A549 (cell line): ENCODE measurements at regions not wholly inside any gene's neighbourhood (a gene's known extent, or its start where the extent isn't known, plus 50 kb on each side); places are given as distances from the start of the nearest gene placed in this dataset.

Source experiments
- ATAC-seq, 2 experiments: fragments of 200-7000 bp in 1 of 2; fragments of >200 bp in 1 of 2; cut with Nextera tagmentation in 1 of 2; cut with Tn5 transposase in 1 of 2; 3 replicates each; pipeline versions ENCODE4 v1.8.0 to v1.9.1; 2018 to 2020; ENCODE audit warnings: mild to moderate bottlenecking in 1 of 2, moderate library complexity in 1 of 2
- CTCF ChIA-PET: fragments of 300-600 bp; sonication (Branson Sonifier 250); formaldehyde crosslinking; extraction: SDS; loops from one replicate; lab custom pipeline; 2021; ENCODE audit warnings: antibody characterized with exemption, inconsistent platforms; lab: Yijun Ruan, JAX
- POLR2A ChIA-PET: fragments of 350-600 bp; formaldehyde crosslinking; extraction: SDS; loops from one replicate; lab custom pipeline; 2021; ENCODE audit warnings: antibody characterized with exemption, inconsistent platforms; lab: Yijun Ruan, JAX
- DNase-seq, 2 experiments: peaks; one replicate each; pipeline versions ENCODE4 v3.0.0 to v3.0.0-alpha.2; 2011 to 2016; ENCODE audit warnings: low read depth in 1 of 2, low spot score in 1 of 2
- FAIRE-seq: peaks from 2 replicates; lab custom pipeline; 2011; peaks lifted over from hg19 to GRCh38; lab: Jason Lieb, UNC
- H3K27ac ChIP-seq, 2 experiments: fragments of >200 bp; sonication (Bioruptor Twin); formaldehyde crosslinking; 3 replicates each; pipeline ENCODE4 v1.5.1; 2016 to 2017
- H3K4me1 ChIP-seq: fragments of >200 bp; sonication (Bioruptor Twin); formaldehyde crosslinking; 3 replicates; pipeline ENCODE4 v1.6.1; 2016
- H3K4me2 ChIP-seq: fragments of >200 bp; sonication (Bioruptor Twin); formaldehyde crosslinking; 3 replicates; pipeline ENCODE4 v1.6.1; 2016
- H3K4me3 ChIP-seq: fragments of >200 bp; sonication (Bioruptor Twin); formaldehyde crosslinking; 3 replicates; pipeline ENCODE4 v1.5.1; 2016
- H3K9me3 ChIP-seq: fragments of >200 bp; sonication (Bioruptor Twin); formaldehyde crosslinking; 3 replicates; pipeline ENCODE4 v1.6.1; 2016
- BHLHE40 ChIP-seq: IDR thresholded peaks from 2 replicates; pipeline ENCODE4 v1.6.1; 2012; ENCODE audit warnings: low read depth, low read length, inconsistent platforms
- CBX2 ChIP-seq: fragments of 200-600 bp; sonication (generic); IDR thresholded peaks from 2 replicates; pipeline ENCODE4 v1.6.1; 2016; ENCODE audit warnings: low read depth, mild to moderate bottlenecking, borderline replicate concordance
- CBX8 ChIP-seq: fragments of 200-600 bp; sonication (generic); IDR thresholded peaks from 2 replicates; pipeline ENCODE4 v1.6.1; 2016
- CEBPB ChIP-seq, 2 experiments: fragments of >200 bp in 1 of 2; sonication (Bioruptor Twin) in 1 of 2; formaldehyde crosslinking in 1 of 2; IDR thresholded peaks; 2 replicates each; pipeline ENCODE4 v1.6.1; 2012 to 2016
- CHD2 ChIP-seq: fragments of 150-350 bp; IDR thresholded peaks from 2 replicates; pipeline ENCODE4 v1.6.1; 2014; ENCODE audit warnings: low read length; ENCODE audit not compliant: partially characterized antibody
- EHF ChIP-seq: fragments of 250-450 bp; sonication (Bioruptor Pico); IDR thresholded peaks from 2 replicates; pipeline ENCODE4 v1.5.0; 2020; ENCODE audit warnings: mild to moderate bottlenecking
- EHMT2 ChIP-seq: fragments of 200-600 bp; sonication (generic); IDR thresholded peaks from 2 replicates; pipeline ENCODE4 v1.6.1; 2016; ENCODE audit warnings: antibody characterized with exemption, low read depth, mild to moderate bottlenecking, moderate library complexity
- FOSB ChIP-seq: fragments of 250-450 bp; sonication (Bioruptor Pico); IDR thresholded peaks from 2 replicates; pipeline ENCODE4 v1.5.0; 2020; ENCODE audit warnings: mild to moderate bottlenecking, moderate library complexity
- GATA3 ChIP-seq: IDR thresholded peaks from 2 replicates; pipeline ENCODE4 v1.6.1; 2012; ENCODE audit warnings: borderline replicate concordance
- HEYL ChIP-seq: fragments of 250-450 bp; sonication (Bioruptor Pico); IDR thresholded peaks from 2 replicates; pipeline ENCODE4 v1.8.0; 2021; ENCODE audit warnings: mild to moderate bottlenecking, moderate library complexity
- KDM1A ChIP-seq: fragments of 200-600 bp; sonication (generic); IDR thresholded peaks from 2 replicates; pipeline ENCODE4 v1.6.1; 2016; ENCODE audit warnings: low read depth, mild to moderate bottlenecking
- KDM5A ChIP-seq: fragments of 200-600 bp; sonication (generic); IDR thresholded peaks from 2 replicates; pipeline ENCODE4 v1.6.1; 2016; ENCODE audit warnings: antibody characterized with exemption, mild to moderate bottlenecking
- MAFK ChIP-seq: fragments of 450-650 bp; IDR thresholded peaks from 2 replicates; pipeline ENCODE4 v1.6.1; 2014; ENCODE audit not compliant: partially characterized antibody
- NR3C1 ChIP-seq: fragments of >200 bp; sonication (Bioruptor Twin); formaldehyde crosslinking; IDR thresholded peaks from 3 replicates; pipeline ENCODE4 v1.6.1; 2017
- POLR2A ChIP-seq: IDR thresholded peaks from 2 replicates; pipeline ENCODE4 v1.6.1; 2012; ENCODE audit warnings: mild to moderate bottlenecking, low read length
- POLR2AphosphoS2 ChIP-seq: conservative IDR thresholded peaks from 2 replicates; pipeline ENCODE4 v1.6.1; 2012; ENCODE audit warnings: low read length, improper control_type of control experiment, inconsistent platforms
- RAD21 ChIP-seq, 2 experiments: fragments of >200 bp in 1 of 2; sonication (Bioruptor Twin) in 1 of 2; formaldehyde crosslinking in 1 of 2; IDR thresholded peaks in 1 of 2; conservative IDR thresholded peaks in 1 of 2; 2 replicates in 1 of 2; 3 replicates in 1 of 2; pipeline ENCODE4 v1.6.1; 2012 to 2018; ENCODE audit warnings: inconsistent platforms in 1 of 2
- RCOR1 ChIP-seq: fragments of 150-350 bp; IDR thresholded peaks from 2 replicates; pipeline ENCODE4 v1.6.1; 2014; ENCODE audit warnings: antibody characterized with exemption, low read length, low read depth
- RFX5 ChIP-seq: fragments of 450-650 bp; IDR thresholded peaks from 2 replicates; pipeline ENCODE4 v1.7.1; 2014; ENCODE audit warnings: antibody characterized with exemption, mild to moderate bottlenecking, moderate library complexity
- RNF2 ChIP-seq: fragments of 200-600 bp; sonication (generic); IDR thresholded peaks from 2 replicates; pipeline ENCODE4 v1.6.1; 2016; ENCODE audit warnings: low read depth, mild to moderate bottlenecking, antibody characterized with exemption, moderate library complexity, borderline replicate concordance
- SMC3 ChIP-seq: fragments of >200 bp; sonication (Bioruptor Twin); formaldehyde crosslinking; IDR thresholded peaks from 3 replicates; pipeline ENCODE4 v1.6.1; 2018; ENCODE audit warnings: inconsistent platforms
- TP53 ChIP-seq: fragments of 250-450 bp; sonication (Bioruptor Pico); IDR thresholded peaks from 2 replicates; pipeline ENCODE4 v1.5.0; 2021; ENCODE audit warnings: mild to moderate bottlenecking, moderate library complexity
- ZSCAN20 ChIP-seq: fragments of 250-450 bp; sonication (Bioruptor Pico); IDR thresholded peaks from 2 replicates; pipeline ENCODE4 v1.8.0; 2022; ENCODE audit warnings: mild to moderate bottlenecking, moderate library complexity
- WGBS: methylation state at CpG from one replicate; pipeline ENCODE4 v1.1.6; 2017; ENCODE audit errors: missing lambda C conversion rate; 5-methylcytosine and 5-hydroxymethylcytosine counted together
- TF ChIP-seq, protein P1 (sequence below): fragments of >200 bp; sonication (Bioruptor Twin); formaldehyde crosslinking; IDR thresholded peaks from 3 replicates; pipeline ENCODE4 v1.5.1; 2016
- TF ChIP-seq, protein P2 (sequence below): fragments of 200-600 bp; sonication (generic); IDR thresholded peaks from 2 replicates; pipeline ENCODE4 v1.6.1; 2016; ENCODE audit warnings: antibody characterized with exemption, mild to moderate bottlenecking, moderate library complexity
- TF ChIP-seq, protein P3 (sequence below): fragments of >200 bp; sonication (Bioruptor Twin); formaldehyde crosslinking; IDR thresholded peaks from 2 replicates; pipeline ENCODE4 v1.6.1; 2016
- TF ChIP-seq, protein P4 (sequence below): IDR thresholded peaks from 2 replicates; pipeline ENCODE4 v1.6.1; 2012
- TF ChIP-seq, protein P5 (sequence below): fragments of 250-450 bp; sonication (Bioruptor Pico); IDR thresholded peaks from 2 replicates; pipeline ENCODE4 v1.5.0; 2020; ENCODE audit warnings: low read depth, mild to moderate bottlenecking, moderate library complexity
- TF ChIP-seq, protein P6 (sequence below): fragments of 150-350 bp; IDR thresholded peaks from 2 replicates; pipeline ENCODE4 v1.6.1; 2014; ENCODE audit warnings: low read depth, mild to moderate bottlenecking, low read length

DNA sequence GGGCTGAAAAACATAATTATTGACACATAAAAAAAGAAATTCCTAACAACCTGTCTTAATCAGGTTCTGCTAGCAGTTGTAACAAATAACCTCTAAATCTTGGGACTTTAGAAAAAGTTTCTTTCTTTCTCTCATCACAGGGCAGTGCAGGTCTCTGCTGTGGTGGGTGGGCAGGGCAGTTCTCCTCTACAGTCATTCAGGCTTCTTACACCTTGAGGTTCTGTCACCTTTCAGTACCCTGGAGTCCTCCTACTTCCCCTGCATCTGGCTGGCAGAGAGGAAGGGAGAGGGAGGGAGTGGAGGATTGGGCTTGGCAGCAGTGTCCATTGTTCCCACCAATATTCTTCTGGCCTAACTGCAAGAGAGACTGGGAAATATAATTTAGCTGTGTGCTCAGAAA is 112.2 kb upstream of the ANKRD55 start:
- POLR2A ChIA-PET: no interaction called here
- no peak for FAIRE-seq
- DNase-seq: no peak
- TF ChIP-seq RNF2 (no peak), ZSCAN20 (CRISPR knock-in tag) (no peak), TP53 (CRISPR knock-in tag) (no peak), CEBPB (IDR thresholded peaks at IDR 0.05) (no peak), POLR2AphosphoS2 (no peak), HEYL (CRISPR knock-in tag) (no peak), GATA3 (no peak), POLR2A (no peak), RAD21 (conservative IDR thresholded peaks at IDR 0.05 in 1 of 2, IDR thresholded peaks at IDR 0.05 in 1 of 2) (no peak), KDM1A (no peak), NR3C1 (no peak), CBX8 (no peak), FOSB (CRISPR knock-in tag) (no peak), EHMT2 (no peak), RFX5 (no peak), MAFK (no peak)
- TF ChIP-seq, protein P1, sequence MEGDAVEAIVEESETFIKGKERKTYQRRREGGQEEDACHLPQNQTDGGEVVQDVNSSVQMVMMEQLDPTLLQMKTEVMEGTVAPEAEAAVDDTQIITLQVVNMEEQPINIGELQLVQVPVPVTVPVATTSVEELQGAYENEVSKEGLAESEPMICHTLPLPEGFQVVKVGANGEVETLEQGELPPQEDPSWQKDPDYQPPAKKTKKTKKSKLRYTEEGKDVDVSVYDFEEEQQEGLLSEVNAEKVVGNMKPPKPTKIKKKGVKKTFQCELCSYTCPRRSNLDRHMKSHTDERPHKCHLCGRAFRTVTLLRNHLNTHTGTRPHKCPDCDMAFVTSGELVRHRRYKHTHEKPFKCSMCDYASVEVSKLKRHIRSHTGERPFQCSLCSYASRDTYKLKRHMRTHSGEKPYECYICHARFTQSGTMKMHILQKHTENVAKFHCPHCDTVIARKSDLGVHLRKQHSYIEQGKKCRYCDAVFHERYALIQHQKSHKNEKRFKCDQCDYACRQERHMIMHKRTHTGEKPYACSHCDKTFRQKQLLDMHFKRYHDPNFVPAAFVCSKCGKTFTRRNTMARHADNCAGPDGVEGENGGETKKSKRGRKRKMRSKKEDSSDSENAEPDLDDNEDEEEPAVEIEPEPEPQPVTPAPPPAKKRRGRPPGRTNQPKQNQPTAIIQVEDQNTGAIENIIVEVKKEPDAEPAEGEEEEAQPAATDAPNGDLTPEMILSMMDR: no peak
- TF ChIP-seq, protein P2, sequence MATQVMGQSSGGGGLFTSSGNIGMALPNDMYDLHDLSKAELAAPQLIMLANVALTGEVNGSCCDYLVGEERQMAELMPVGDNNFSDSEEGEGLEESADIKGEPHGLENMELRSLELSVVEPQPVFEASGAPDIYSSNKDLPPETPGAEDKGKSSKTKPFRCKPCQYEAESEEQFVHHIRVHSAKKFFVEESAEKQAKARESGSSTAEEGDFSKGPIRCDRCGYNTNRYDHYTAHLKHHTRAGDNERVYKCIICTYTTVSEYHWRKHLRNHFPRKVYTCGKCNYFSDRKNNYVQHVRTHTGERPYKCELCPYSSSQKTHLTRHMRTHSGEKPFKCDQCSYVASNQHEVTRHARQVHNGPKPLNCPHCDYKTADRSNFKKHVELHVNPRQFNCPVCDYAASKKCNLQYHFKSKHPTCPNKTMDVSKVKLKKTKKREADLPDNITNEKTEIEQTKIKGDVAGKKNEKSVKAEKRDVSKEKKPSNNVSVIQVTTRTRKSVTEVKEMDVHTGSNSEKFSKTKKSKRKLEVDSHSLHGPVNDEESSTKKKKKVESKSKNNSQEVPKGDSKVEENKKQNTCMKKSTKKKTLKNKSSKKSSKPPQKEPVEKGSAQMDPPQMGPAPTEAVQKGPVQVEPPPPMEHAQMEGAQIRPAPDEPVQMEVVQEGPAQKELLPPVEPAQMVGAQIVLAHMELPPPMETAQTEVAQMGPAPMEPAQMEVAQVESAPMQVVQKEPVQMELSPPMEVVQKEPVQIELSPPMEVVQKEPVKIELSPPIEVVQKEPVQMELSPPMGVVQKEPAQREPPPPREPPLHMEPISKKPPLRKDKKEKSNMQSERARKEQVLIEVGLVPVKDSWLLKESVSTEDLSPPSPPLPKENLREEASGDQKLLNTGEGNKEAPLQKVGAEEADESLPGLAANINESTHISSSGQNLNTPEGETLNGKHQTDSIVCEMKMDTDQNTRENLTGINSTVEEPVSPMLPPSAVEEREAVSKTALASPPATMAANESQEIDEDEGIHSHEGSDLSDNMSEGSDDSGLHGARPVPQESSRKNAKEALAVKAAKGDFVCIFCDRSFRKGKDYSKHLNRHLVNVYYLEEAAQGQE: no peak
- TF ChIP-seq, protein P3, sequence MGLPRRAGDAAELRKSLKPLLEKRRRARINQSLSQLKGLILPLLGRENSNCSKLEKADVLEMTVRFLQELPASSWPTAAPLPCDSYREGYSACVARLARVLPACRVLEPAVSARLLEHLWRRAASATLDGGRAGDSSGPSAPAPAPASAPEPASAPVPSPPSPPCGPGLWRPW: no peak
- TF ChIP-seq, protein P4, sequence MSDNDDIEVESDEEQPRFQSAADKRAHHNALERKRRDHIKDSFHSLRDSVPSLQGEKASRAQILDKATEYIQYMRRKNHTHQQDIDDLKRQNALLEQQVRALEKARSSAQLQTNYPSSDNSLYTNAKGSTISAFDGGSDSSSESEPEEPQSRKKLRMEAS: no peak
- TF ChIP-seq, all 56 proteins: peak for 0
- CTCF ChIA-PET: interaction anchor here (1.2 kb wide), 1 partner anchor 74 kb away, joined by 3 read pairs; no protein-coding TSS in a partner anchor
- H3K4me2 ChIP-seq: no peak overlapping the region
- no peak for ATAC-seq
- H3K27ac ChIP-seq: 0 out of 6 replicates have a peak overlapping the region, but pooled peaks of 1 of the 2 experiments have one; percentile 34
- H3K9me3 ChIP-seq: no peaks in the 10 kb centered on the region
- H3K4me3 ChIP-seq: no peak overlapping the region
- H3K4me1 ChIP-seq: peaks cover 33% of the 10 kb centered on the region

DNA sequence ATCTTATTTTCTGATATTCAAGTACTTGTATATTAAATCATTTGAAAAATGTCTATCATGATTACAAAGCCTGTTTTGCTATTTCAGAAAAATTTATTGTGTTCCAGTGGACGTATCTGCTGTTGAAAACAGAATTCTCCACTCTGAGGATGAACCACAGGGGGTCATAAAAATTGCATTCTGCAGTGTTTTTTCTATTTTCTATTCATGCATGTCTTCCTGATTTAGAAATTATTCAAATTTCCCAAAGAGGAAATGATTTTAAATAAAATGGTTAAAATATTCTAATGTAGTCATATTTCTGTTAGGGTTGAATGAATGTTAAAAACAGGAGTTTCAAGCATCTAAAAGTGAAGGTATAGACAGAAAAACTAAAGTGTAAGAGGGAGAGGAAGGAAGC is 111.5 kb upstream of the ANKRD55 start:
- no peak overlapping the region for H3K4me3 ChIP-seq
- 83% methylated on average over 1 of the region's 1 CpG for WGBS
- no peak for TF ChIP-seq RAD21 (conservative IDR thresholded peaks at IDR 0.05 in 1 of 2, IDR thresholded peaks at IDR 0.05 in 1 of 2)
- no peak for TF ChIP-seq MAFK
- no peak for TF ChIP-seq TP53 (CRISPR knock-in tag)
- no peak for TF ChIP-seq RCOR1
- TF ChIP-seq SMC3: no peak
- TF ChIP-seq POLR2A: no peak
- no peak for TF ChIP-seq HEYL (CRISPR knock-in tag)
- no peak for TF ChIP-seq CHD2
- no peak for TF ChIP-seq KDM5A
- TF ChIP-seq, protein P5, sequence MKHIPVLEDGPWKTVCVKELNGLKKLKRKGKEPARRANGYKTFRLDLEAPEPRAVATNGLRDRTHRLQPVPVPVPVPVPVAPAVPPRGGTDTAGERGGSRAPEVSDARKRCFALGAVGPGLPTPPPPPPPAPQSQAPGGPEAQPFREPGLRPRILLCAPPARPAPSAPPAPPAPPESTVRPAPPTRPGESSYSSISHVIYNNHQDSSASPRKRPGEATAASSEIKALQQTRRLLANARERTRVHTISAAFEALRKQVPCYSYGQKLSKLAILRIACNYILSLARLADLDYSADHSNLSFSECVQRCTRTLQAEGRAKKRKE: no peak
- TF ChIP-seq EHF: no peak
- TF ChIP-seq BHLHE40: no peak
- TF ChIP-seq GATA3: no peak
- TF ChIP-seq, protein P6, sequence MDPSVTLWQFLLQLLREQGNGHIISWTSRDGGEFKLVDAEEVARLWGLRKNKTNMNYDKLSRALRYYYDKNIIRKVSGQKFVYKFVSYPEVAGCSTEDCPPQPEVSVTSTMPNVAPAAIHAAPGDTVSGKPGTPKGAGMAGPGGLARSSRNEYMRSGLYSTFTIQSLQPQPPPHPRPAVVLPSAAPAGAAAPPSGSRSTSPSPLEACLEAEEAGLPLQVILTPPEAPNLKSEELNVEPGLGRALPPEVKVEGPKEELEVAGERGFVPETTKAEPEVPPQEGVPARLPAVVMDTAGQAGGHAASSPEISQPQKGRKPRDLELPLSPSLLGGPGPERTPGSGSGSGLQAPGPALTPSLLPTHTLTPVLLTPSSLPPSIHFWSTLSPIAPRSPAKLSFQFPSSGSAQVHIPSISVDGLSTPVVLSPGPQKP: no peak
- no peak for TF ChIP-seq CBX2
- 0 out of 3 replicates have a peak, but pooled peaks cover 5% of the 10 kb centered on the region for H3K9me3 ChIP-seq
- CTCF ChIA-PET: no interaction called here
- FAIRE-seq (no peak), DNase-seq (no peak), ATAC-seq (no peak)
- POLR2A ChIA-PET: no interaction called here
- no peak overlapping the region for H3K27ac ChIP-seq
- no peak overlapping the region for H3K4me2 ChIP-seq
- peaks cover 25% of the 10 kb centered on the region for H3K4me1 ChIP-seq
